ENCODE measurements at regions not wholly inside any gene's neighbourhood (a gene's known extent, or its start where the extent isn't known, plus 50 kb on each side); places are given as distances from the start of the nearest gene placed in this dataset.
"Not testable (repeated sequence)": the region's sequence is repeated elsewhere in the genome, so short reads cannot be mapped to it uniquely, and the experiment has no call there.

- no peak for DNase-seq (ENCODE audit: low read depth in 3 of 3)
Measured at GRCh38 chr7:51949726-51950644, 633.4 kb upstream of the COBL start.

GRCh38 chr7:51930834-51931233, 614.2 kb upstream of the COBL start:
- DNase-seq (ENCODE audit: low read depth in 3 of 3): no peak

DNA sequence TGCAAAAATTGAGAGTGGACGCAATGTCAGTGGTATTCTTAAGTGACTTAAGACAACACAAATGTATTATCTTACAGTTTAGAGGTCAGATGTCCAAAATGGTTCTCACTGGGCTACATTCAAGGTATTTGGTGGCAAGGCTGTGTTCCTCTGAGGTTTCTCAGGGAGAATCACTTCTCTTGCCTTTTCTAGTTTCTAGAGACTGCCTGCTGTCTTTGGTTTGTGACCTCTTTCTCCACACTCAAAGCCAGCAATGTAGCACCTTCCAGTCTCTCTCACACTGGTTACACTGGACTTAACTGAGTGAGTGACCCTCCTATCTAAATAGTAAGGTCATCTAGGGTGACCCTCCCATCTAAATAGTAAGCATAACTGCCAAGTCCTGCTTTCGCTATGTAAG, 613.2 kb upstream of the COBL start:
- no peak for DNase-seq (ENCODE audit: low read depth in 3 of 3)

GRCh38 chr7:51927738-51928137, 611.1 kb upstream of the COBL start:
- DNase-seq (ENCODE audit: low read depth in 3 of 3): no peak

DNA sequence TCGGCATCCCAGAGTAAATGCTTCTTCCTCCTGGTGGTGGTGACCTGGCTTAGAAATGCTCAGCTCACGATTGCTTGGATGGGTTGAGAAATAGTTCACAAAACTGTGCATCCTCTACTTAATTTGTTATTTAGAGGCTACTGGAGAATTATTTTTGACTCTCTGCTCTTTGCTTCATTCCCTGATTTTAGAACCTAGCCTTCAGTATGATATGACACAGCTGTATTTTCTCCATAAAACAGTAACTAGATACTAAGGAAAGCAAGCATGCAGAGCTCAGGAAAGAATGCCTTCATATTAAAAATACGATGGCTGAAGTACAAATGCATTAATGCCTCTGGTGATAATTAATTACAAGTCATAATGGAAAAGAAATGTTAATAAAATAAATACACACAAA, 602.0 kb upstream of the COBL start:
- DNase-seq (ENCODE audit: low read depth in 3 of 3): no peak

GRCh38 chr7:51901489-51901840, 584.9 kb upstream of the COBL start:
- DNase-seq (ENCODE audit: low read depth in 3 of 3): no peak

GRCh38 chr7:51900755-51901488, 584.3 kb upstream of the COBL start:
- DNase-seq (ENCODE audit: low read depth in 3 of 3): not testable (repeated sequence)

DNA sequence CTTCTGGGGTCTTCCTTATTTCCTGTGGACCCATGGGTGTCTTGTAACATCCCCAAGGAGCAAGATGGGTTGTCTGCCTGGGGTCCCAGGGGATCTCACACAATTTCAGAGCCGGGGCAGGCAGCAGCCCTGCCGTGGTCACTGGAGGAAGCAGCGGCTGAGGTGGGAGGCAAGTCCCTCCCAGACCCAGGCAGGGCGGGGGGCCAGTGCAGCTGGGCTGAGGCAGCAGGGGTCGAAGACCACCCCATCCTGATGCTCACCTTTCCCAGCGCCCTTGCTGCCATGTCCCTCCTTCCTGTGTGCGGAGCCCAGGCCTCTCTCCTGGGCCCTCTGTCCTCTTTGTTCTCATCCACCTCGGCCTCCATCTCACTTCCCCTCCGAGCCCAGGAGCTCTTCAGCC, 583.0 kb upstream of the COBL start:
- no peak for DNase-seq (ENCODE audit: low read depth in 3 of 3)

DNA sequence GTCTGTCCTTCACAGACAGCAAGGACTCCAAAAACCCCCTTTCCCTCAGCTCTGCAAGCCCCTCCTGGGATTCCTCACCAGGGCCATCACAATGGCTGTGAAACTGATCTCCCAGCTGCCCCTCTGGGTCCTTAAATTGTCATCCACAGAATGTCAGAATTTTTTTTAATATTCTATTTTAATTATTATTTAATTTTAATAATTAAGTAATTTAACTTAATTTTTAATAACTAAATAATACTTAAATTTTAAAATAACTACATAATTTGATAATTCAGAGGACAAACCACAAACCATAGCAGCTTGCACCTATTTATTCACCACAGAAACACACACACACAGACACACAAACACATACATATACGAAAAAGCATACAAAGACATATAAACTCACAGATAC, 565.8 kb upstream of the COBL start:
- DNase-seq (ENCODE audit: low read depth in 3 of 3): no peak

DNA sequence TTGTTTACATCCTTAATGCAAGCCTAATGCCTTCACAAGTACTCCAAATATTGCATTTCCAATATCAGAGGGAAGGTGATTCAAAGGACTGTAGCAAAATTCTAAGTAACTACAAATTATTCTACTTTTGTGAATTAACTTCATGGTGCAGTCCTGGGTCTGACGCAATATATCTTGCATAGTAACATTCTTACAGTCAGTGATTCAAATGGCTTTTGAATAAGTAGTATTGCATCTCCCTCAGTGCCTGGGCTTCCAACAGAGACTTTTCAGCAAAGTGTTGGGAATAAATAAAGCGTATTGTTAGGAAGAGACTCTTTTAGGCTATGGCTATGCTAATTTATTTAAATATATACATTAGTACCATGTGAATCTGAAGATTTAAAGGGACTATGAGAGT, 564.7 kb upstream of the COBL start:
- no peak for DNase-seq (ENCODE audit: low read depth in 3 of 3)

DNA sequence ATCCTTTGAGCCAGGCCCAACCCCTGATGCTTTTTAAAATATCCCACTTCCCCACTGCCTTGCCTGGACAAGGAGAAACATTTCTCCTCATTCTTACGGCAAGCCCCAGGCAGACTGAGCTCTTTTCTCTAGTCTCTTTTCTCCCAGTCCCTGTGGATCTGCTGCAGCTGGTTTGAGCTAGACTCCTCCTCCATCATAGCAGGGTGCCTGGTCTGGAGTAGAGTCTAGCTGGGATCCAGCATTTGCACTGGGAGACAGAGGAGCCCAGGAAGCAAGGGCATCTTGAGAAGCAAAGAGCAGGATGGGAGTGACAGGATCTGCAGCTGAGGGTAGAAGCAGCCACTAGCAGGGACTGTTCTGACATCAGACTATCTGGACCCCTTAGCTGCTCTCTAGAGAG, 562.3 kb upstream of the COBL start:
- no peak for DNase-seq (ENCODE audit: low read depth in 3 of 3)

DNA sequence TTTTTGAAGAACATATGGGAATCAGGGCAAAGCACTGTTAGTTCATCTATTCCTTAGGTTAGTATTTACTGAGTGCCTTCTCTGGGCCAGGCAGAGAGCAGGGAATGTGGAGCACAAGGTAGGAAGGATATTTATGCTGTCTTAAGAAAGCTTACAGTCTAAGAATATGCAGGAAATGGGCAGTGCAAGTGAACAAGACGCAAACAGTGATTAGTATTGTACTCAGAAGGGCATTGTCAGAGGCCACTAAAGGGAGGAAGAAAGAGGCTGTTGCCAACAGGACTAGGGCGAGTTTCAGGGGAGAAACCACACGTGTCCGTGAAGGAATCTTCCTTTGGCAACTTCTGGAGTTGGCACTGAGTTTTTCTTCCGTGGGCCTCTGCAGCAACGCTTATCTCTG, 552.8 kb upstream of the COBL start:
- no peak for DNase-seq (ENCODE audit: low read depth in 3 of 3)

DNA sequence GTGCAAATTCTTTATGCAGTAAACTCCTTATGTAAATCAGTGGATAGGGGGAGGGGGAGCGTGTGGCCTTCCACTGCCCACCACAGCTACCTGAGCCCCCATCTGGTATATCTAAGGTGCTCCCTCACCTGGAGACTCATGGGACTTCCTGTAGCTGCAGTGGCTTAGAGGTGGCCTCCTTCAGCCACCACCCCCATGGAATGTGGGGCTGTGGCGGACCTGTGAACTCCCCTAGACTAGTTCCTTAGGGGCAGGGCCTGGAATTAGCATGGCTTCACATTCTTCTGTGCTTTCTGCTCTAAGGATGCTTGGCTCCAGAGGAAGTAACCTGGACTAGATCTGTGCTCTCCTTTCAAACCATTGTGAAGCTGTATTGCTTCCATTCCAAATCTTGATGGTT, 550.5 kb upstream of the COBL start:
- DNase-seq (ENCODE audit: low read depth in 3 of 3): no peak

DNA sequence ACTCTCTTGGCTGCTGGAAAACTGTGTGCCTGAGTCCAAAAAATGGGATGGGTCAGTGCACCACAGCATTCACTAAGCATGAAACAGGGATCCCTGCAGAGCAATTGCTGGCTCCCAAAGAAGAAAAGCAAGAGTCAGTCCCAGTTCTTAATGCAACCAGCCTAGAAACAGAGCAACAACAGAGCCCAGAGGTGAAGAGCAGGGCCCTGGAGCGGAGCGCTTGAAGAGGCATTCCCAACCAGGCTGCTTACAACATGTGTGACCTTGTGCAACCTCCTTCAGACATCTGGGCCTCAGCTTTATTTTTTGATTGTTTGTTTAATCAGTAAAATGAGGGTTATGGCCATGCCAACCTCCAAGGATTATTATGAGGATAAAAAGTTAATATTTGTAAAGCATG, 543.7 kb upstream of the COBL start:
- no peak for DNase-seq (ENCODE audit: low read depth in 3 of 3)

- no peak for DNase-seq (ENCODE audit: low read depth in 3 of 3)
Measured at GRCh38 chr7:51850126-51850525, 533.5 kb upstream of the COBL start.

DNA sequence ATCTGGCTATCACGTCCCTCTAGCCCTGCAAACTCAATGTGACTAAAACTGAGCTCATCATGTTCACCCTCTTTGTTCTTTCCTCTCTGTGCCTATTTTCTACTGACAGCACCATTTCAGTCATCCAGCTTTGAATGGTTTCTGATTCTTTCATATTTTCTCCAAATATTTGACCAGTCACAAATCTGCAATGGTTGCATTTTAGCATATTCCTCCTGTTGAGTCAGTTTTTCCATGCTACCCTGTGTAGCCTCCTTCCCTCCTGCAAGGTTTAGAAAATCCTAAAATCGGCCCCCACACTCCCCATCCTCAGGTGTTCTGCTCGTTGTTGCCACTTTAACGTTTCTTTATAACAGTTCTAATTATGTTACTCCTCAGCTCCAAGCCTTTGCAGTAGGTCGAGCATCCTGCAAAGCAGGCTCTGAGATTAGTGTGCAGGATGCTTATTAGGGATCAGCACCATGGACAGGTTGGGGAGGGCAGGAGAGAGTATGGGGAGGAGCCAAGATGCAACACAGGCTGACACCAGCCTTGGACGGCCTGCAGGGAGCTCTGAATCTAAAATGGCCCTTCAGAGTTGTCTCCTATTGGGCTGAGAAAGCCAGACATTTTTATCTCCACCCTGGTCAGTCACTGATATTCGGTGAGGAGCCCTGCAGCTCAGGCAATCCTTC, 531.0 kb upstream of the COBL start:
- no peak for DNase-seq (ENCODE audit: low read depth in 3 of 3)

GRCh38 chr7:51839130-51839529, 522.5 kb upstream of the COBL start:
- DNase-seq (ENCODE audit: low read depth in 3 of 3): not testable (repeated sequence)

DNA sequence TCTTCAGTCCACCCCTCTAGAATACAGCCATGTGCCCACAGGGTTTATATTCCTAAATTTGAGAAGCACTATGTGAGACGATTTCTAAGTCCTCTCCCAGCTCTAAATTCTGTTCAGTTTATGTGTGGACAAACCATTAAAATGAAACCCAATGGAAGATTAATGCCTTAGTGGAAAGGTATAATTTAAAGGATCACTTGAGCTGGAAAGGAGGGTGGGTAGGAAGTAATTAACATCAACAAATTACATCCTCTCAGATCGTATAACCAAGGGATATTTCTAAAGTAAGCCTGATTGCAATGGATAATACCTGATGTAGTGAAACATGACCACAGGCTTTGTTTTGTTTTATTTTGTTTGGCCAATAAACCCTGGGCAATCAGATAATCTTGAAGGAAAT, 511.0 kb upstream of the COBL start:
- no peak for DNase-seq (ENCODE audit: low read depth in 3 of 3)

DNA sequence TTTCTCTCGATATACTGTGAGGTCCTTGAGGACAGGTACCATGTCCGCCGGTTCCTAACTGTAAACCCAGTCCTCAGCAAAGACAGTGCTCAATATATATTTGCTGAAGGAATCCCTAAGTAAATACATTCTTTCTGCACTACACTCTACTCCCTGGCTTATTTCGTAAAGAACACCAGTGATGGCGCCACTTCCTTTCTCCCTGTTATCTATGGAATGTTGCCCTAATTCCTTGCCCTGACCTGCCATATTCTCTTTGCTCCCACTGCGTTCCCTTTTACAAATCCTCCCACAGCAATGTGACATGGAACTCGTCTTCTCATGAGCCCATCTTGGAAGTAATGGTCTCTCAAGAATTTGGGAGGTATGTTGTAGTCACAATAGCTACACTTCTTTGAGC, 507.4 kb upstream of the COBL start:
- DNase-seq (ENCODE audit: low read depth in 3 of 3): no peak

GRCh38 chr7:51823437-51823836, 506.8 kb upstream of the COBL start:
- DNase-seq (ENCODE audit: low read depth in 3 of 3): no peak

- DNase-seq (ENCODE audit: low read depth in 3 of 3): no peak
Measured at GRCh38 chr7:51817694-51818225, 501.2 kb upstream of the COBL start.

DNA sequence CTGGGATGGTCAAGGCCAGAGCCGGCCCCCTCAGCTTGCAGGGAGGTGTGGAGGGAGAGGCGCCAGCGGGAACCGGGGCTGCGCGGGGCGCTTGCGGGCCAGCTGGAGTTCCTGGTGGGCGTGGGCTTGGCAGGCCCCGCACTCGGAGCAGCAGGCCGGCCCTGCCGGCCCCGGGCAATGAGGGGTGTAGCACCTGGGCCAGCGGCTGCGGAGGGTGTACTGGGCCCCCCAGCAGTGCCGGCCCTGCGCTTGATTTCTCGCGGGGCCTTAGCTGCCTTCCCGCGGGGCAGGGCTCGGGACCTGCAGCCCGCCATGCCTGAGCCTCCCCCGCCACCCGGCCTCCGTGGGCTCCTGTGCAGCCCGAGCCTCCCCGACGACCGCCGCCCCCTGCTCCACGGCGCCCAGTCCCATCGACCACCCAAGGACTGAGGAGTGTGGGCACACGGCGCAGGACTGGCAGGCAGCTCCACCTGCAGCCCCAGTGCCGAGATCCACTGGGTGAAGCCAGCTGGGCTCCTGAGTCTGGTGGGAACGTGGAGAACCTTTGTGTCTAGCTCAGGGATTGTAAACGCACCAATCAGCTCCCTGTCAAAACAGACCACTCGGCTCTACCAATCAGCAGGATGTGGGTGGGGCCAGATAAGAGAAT, 489.3 kb upstream of the COBL start:
- DNase-seq (ENCODE audit: low read depth in 3 of 3): not testable (repeated sequence)

Data from stimulated activated CD4-positive, alpha-beta T cell treated with anti-CD3 and anti-CD28 coated beads, TNF-alpha, amount 100 ng/mL, for 48 hours (primary cell).